Body of pancreas (tissue), 4 donors: ENCODE measurements at regions not wholly inside any gene's neighbourhood (a gene's known extent, or its start where the extent isn't known, plus 50 kb on each side); places are given as distances from the start of the nearest gene placed in this dataset.

Source experiments
- ATAC-seq: fragments of 150-250 bp; one replicate; pipeline ENCODE4 v1.9.1; 2016
- DNase-seq, 4 donors: peaks; one replicate each; pipeline ENCODE4 v3.0.0-alpha.2; 2019
- H3K27ac ChIP-seq, 4 donors: fragments of 200-600 bp; sonication (generic); 1 replicate in 3 of 4; 2 replicates in 1 of 4; pipeline versions ENCODE4 v1.5.1 to v1.6.1; 2016 to 2019; ENCODE audit warnings: mild to moderate bottlenecking in 1 of 4, mixed read lengths in 1 of 4, moderate library complexity in 1 of 4
- H3K27me3 ChIP-seq, 2 donors: fragments of 200-600 bp; sonication (generic); one replicate each; pipeline ENCODE4 v1.6.0; 2016; ENCODE audit warnings: mild to moderate bottlenecking in 1 of 2
- H3K36me3 ChIP-seq, 2 donors: fragments of 200-600 bp; sonication (generic); replicated peaks in 1 of 2; 2 replicates each; pipeline ENCODE4 v1.5.1; 2016; ENCODE audit warnings: low read depth in 2 of 2; ENCODE audit not compliant: insufficient read depth in 1 of 2
- H3K4me1 ChIP-seq: fragments of 200-600 bp; sonication (generic); one replicate; pipeline ENCODE4 v1.6.0; 2016
- H3K4me3 ChIP-seq, 2 donors: fragments of 200-600 bp; sonication (generic); 1 replicate in 1 of 2; 2 replicates in 1 of 2; pipeline ENCODE4 v1.5.1; 2016 to 2019
- H3K9me3 ChIP-seq, 3 donors: fragments of 200-600 bp; sonication (generic); 1 replicate in 2 of 3; 2 replicates in 1 of 3; pipeline ENCODE4 v1.5.1; 2016
- CTCF ChIP-seq, 7 experiments: fragments of 450-650 bp in 4 of 7; fragments of 200-600 bp in 3 of 7; sonication (generic) in 3 of 7; IDR thresholded peaks; one replicate each; pipeline ENCODE4 v1.5.1; 2016 to 2019; ENCODE audit warnings: antibody characterized with exemption in 7 of 7
- POLR2A ChIP-seq, 3 donors: fragments of 450-650 bp; IDR thresholded peaks; one replicate each; pipeline ENCODE4 v1.6.1; 2016; ENCODE audit warnings: antibody characterized with exemption in 3 of 3, mild to moderate bottlenecking in 2 of 3
- WGBS, 2 donors: methylation state at CpG; one replicate each; pipeline ENCODE4 v1.1.5; 2017; 5-methylcytosine and 5-hydroxymethylcytosine counted together
- intact Hi-C: fragments of 100-400 bp; cut with DNase I; formaldehyde crosslinking; loops from one replicate; pipeline ENCODE4 v1.15.1; 2023

GRCh38 chr3:177604181-177604580 lies 406.9 kb upstream of the TBL1XR1 start:
- 86 to 87% methylated on average over 7 of the region's 7 CpGs for WGBS, 2 donors
- H3K9me3 ChIP-seq = no peaks in the 10 kb centered on the region
- intact Hi-C loops = no loop called here
- no peak for DNase-seq
- H3K27ac ChIP-seq = peak overlapping the region in 2 of 4 donors; percentile 71 to 77
- H3K4me3 ChIP-seq = no peak overlapping the region
- TF ChIP-seq CTCF (IDR thresholded peaks at IDR 0.05) (no peak), POLR2A (IDR thresholded peaks at IDR 0.05) (no peak)
- ATAC-seq = no peak
- no peaks in the 10 kb centered on the region for H3K27me3 ChIP-seq
- peaks cover 57% of the 10 kb centered on the region for H3K4me1 ChIP-seq
- no peaks in the 10 kb centered on the region for H3K36me3 ChIP-seq

- ATAC-seq (peak; percentile 48), DNase-seq (peak; percentile 42 to 61 (median 53))
- Histone ChIP-seq H3K36me3 (no peaks in the 10 kb centered on the region), H3K4me1 (peaks cover 75% of the 10 kb centered on the region), H3K27ac (peak overlapping the region; percentile 32 to 82 (median 56)), H3K4me3 (no peak overlapping the region), H3K9me3 (no peaks in the 10 kb centered on the region), H3K27me3 (no peaks in the 10 kb centered on the region)
- intact Hi-C loops = no loop called here
- TF ChIP-seq CTCF (IDR thresholded peaks at IDR 0.05) (no peak), POLR2A (IDR thresholded peaks at IDR 0.05) (no peak)
- WGBS, 2 donors = 47 to 52% methylated on average over 4 of the region's 4 CpGs
These were observed 409.6 kb upstream of the TBL1XR1 start for GRCh38 chr3:177606891-177607290.

- ATAC-seq = peak; percentile 15
- Histone ChIP-seq H3K4me1 (peaks cover 73% of the 10 kb centered on the region), H3K27me3 (no peaks in the 10 kb centered on the region), H3K4me3 (no peak overlapping the region), H3K36me3 (no peaks in the 10 kb centered on the region), H3K27ac (peak overlapping the region; percentile 32 to 82 (median 56)), H3K9me3 (no peaks in the 10 kb centered on the region)
- WGBS, 2 donors = 23 to 33% methylated on average over 5 of the region's 5 CpGs
- intact Hi-C loops = no loop called here
- DNase-seq = no peak
- TF ChIP-seq CTCF (IDR thresholded peaks at IDR 0.05) = no peak
- TF ChIP-seq POLR2A (IDR thresholded peaks at IDR 0.05) = no peak
These were observed 410.3 kb upstream of the TBL1XR1 start for GRCh38 chr3:177607589-177607988.

GRCh38 chr3:177608443-177608842 lies 411.2 kb upstream of the TBL1XR1 start:
- Histone ChIP-seq H3K27ac (peak overlapping the region; percentile 32 to 82 (median 56)), H3K36me3 (no peaks in the 10 kb centered on the region), H3K4me1 (peaks cover 65% of the 10 kb centered on the region), H3K27me3 (no peaks in the 10 kb centered on the region), H3K9me3 (no peaks in the 10 kb centered on the region), H3K4me3 (no peak overlapping the region)
- TF ChIP-seq CTCF (IDR thresholded peaks at IDR 0.05) (no peak), POLR2A (IDR thresholded peaks at IDR 0.05) (no peak)
- DNase-seq = no peak
- intact Hi-C loops = no loop called here
- 16 to 19% methylated on average over 1 of the region's 1 CpG for WGBS, 2 donors
- ATAC-seq = no peak

GRCh38 chr3:177609613-177610012 lies 412.3 kb upstream of the TBL1XR1 start:
- DNase-seq = no peak
- H3K27me3 ChIP-seq = no peaks in the 10 kb centered on the region
- H3K4me1 ChIP-seq = peaks cover 62% of the 10 kb centered on the region
- no peaks in the 10 kb centered on the region for H3K9me3 ChIP-seq
- no peak for TF ChIP-seq CTCF (IDR thresholded peaks at IDR 0.05)
- intact Hi-C loops = no loop called here
- H3K4me3 ChIP-seq = no peak overlapping the region
- no peak overlapping the region for H3K27ac ChIP-seq
- ATAC-seq = no peak
- H3K36me3 ChIP-seq = no peaks in the 10 kb centered on the region
